ENCODE measurements at regions not wholly inside any gene's neighbourhood (a gene's known extent, or its start where the extent isn't known, plus 50 kb on each side); places are given as distances from the start of the nearest gene placed in this dataset.

- Histone ChIP-seq H3K27me3 (no peaks in the 10 kb centered on the region), H3K36me3 (no peaks in the 10 kb centered on the region), H3K4me1 (no peaks in the 10 kb centered on the region), H3K9me3 (no peaks in the 10 kb centered on the region), H3K27ac (no peak overlapping the region), H3K4me3 (no peak overlapping the region)
- DNase-seq = no peak
- ATAC-seq = no peak
- in situ Hi-C loops (cut with MboI; ENCODE audit: low sequenced_read_pairs in 4 of 4) (loop anchor here in 1 of 4 donors (25.0 kb wide), 1 partner anchor 576 kb away; the partner anchor contains the start of gene BCL2L11), intact Hi-C loops (cut with DNase I; ENCODE audit: low total_unique reads) (no loop called here)
- TF ChIP-seq POLR2A (IDR thresholded peaks at IDR 0.05) = no peak
- no peak for TF ChIP-seq CTCF (IDR thresholded peaks at IDR 0.05 in 4 of 5, conservative IDR thresholded peaks at IDR 0.05 in 1 of 5)
These were observed 195.5 kb downstream of the ANAPC1 start for GRCh38 chr2:111688482-111688881.

- intact Hi-C loops (cut with DNase I; ENCODE audit: low total_unique reads) = no loop called here
- no peak for ATAC-seq
- no peaks in the 10 kb centered on the region for H3K36me3 ChIP-seq
- DNase-seq = no peak
- no peak for TF ChIP-seq POLR2A (IDR thresholded peaks at IDR 0.05)
- in situ Hi-C loops (cut with MboI; ENCODE audit: low sequenced_read_pairs in 4 of 4) = loop anchor here in 1 of 4 donors (25.0 kb wide), 1 partner anchor 577 kb away; the partner anchor contains the start of gene BCL2L11
- H3K4me1 ChIP-seq = no peaks in the 10 kb centered on the region
- no peak overlapping the region for H3K27ac ChIP-seq
- H3K27me3 ChIP-seq = no peaks in the 10 kb centered on the region
- H3K4me3 ChIP-seq = no peak overlapping the region
- H3K9me3 ChIP-seq = no peaks in the 10 kb centered on the region
These were observed 194.8 kb downstream of the ANAPC1 start for GRCh38 chr2:111689174-111689573.

GRCh38 chr2:111689941-111690340 is 194.1 kb downstream of the ANAPC1 start:
- TF ChIP-seq POLR2A (IDR thresholded peaks at IDR 0.05) (no peak), CTCF (IDR thresholded peaks at IDR 0.05 in 4 of 5, conservative IDR thresholded peaks at IDR 0.05 in 1 of 5) (no peak)
- no peaks in the 10 kb centered on the region for H3K9me3 ChIP-seq
- intact Hi-C loops (cut with DNase I; ENCODE audit: low total_unique reads) (no loop called here), in situ Hi-C loops (cut with MboI; ENCODE audit: low sequenced_read_pairs in 4 of 4) (loop anchor here in 1 of 4 donors (10.0 to 25.0 kb wide), 2 partner anchors 65 to 578 kb away; partner anchors contain the start of gene BCL2L11)
- ATAC-seq (no peak), DNase-seq (no peak)
- H3K27me3 ChIP-seq = no peaks in the 10 kb centered on the region
- no peaks in the 10 kb centered on the region for H3K4me1 ChIP-seq
- H3K27ac ChIP-seq = no peak overlapping the region
- no peaks in the 10 kb centered on the region for H3K36me3 ChIP-seq
- H3K4me3 ChIP-seq = no peak overlapping the region

- DNase-seq (no peak), ATAC-seq (no peak)
- no peaks in the 10 kb centered on the region for H3K36me3 ChIP-seq
- no peaks in the 10 kb centered on the region for H3K9me3 ChIP-seq
- no peaks in the 10 kb centered on the region for H3K4me1 ChIP-seq
- no peak overlapping the region for H3K4me3 ChIP-seq
- intact Hi-C loops (cut with DNase I; ENCODE audit: low total_unique reads) = no loop called here
- no peak overlapping the region for H3K27ac ChIP-seq
- H3K27me3 ChIP-seq = no peaks in the 10 kb centered on the region
- in situ Hi-C loops (cut with MboI; ENCODE audit: low sequenced_read_pairs in 4 of 4) = loop anchor here in 1 of 4 donors (10.0 to 25.0 kb wide), 2 partner anchors 67 to 579 kb away; partner anchors contain the start of gene BCL2L11
- TF ChIP-seq POLR2A (IDR thresholded peaks at IDR 0.05) (no peak), CTCF (IDR thresholded peaks at IDR 0.05 in 4 of 5, conservative IDR thresholded peaks at IDR 0.05 in 1 of 5) (no peak)
These were observed 192.7 kb downstream of the ANAPC1 start for GRCh38 chr2:111691164-111691875.

- DNase-seq = no peak
- in situ Hi-C loops (cut with MboI; ENCODE audit: low sequenced_read_pairs in 4 of 4) = loop anchor here in 1 of 4 donors (10.0 to 25.0 kb wide), 2 partner anchors 68 to 580 kb away; partner anchors contain the start of gene BCL2L11
These were observed 191.7 kb downstream of the ANAPC1 start for GRCh38 chr2:111692311-111692710.

More at GRCh38 chr2:111692311-111692710, 191.7 kb downstream of the ANAPC1 start:
- Histone ChIP-seq H3K27me3 (no peaks in the 10 kb centered on the region), H3K4me1 (no peaks in the 10 kb centered on the region), H3K27ac (no peak overlapping the region), H3K4me3 (no peak overlapping the region), H3K36me3 (no peaks in the 10 kb centered on the region), H3K9me3 (no peaks in the 10 kb centered on the region)
- intact Hi-C loops (cut with DNase I; ENCODE audit: low total_unique reads) = no loop called here
- no peak for ATAC-seq
- TF ChIP-seq CTCF (IDR thresholded peaks at IDR 0.05 in 4 of 5, conservative IDR thresholded peaks at IDR 0.05 in 1 of 5) (no peak), POLR2A (IDR thresholded peaks at IDR 0.05) (no peak)
